AG08395 (cell line): ENCODE measurements at regions not wholly inside any gene's neighbourhood (a gene's known extent, or its start where the extent isn't known, plus 50 kb on each side); places are given as distances from the start of the nearest gene placed in this dataset.
"Not testable (repeated sequence)": the region's sequence is repeated elsewhere in the genome, so short reads cannot be mapped to it uniquely, and the experiment has no call there.

Source experiments
- DNase-seq: peaks from one replicate; pipeline ENCODE4 v3.0.0; 2012; ENCODE audit warnings: mixed read lengths, low spot score

GRCh38 chr2:180927030-180927686, 53.2 kb upstream of the UBE2E3 start:
- no peak for DNase-seq

- DNase-seq: no peak
Observed at GRCh38 chr2:180925700-180926099, 54.7 kb upstream of the UBE2E3 start.

GRCh38 chr2:180924063-180924462, 56.3 kb upstream of the UBE2E3 start:
- no peak for DNase-seq

- no peak for DNase-seq
Observed at GRCh38 chr2:180910831-180911665, 69.4 kb upstream of the UBE2E3 start.

- peak; percentile 37 for DNase-seq
Observed at GRCh38 chr2:180907731-180908130, 72.7 kb upstream of the UBE2E3 start.

GRCh38 chr2:180905461-180905860, 74.9 kb upstream of the UBE2E3 start:
- no peak for DNase-seq

- DNase-seq: no peak
Observed at GRCh38 chr2:180905002-180905401, 75.4 kb upstream of the UBE2E3 start.

GRCh38 chr2:180901331-180901730, 79.1 kb upstream of the UBE2E3 start:
- no peak for DNase-seq

- DNase-seq: no peak
Observed at GRCh38 chr2:180893752-180894151, 86.7 kb upstream of the UBE2E3 start.

- no peak for DNase-seq
Observed at GRCh38 chr2:180892091-180892490, 88.3 kb upstream of the UBE2E3 start.

GRCh38 chr2:180891360-180891759, 89.0 kb upstream of the UBE2E3 start:
- DNase-seq: no peak

GRCh38 chr2:180890781-180891180, 89.6 kb upstream of the UBE2E3 start:
- no peak for DNase-seq

- DNase-seq: no peak
Observed at GRCh38 chr2:180882959-180883358, 97.4 kb upstream of the UBE2E3 start.

- DNase-seq: no peak
Observed at GRCh38 chr2:180876506-180876905, 103.9 kb upstream of the UBE2E3 start.

GRCh38 chr2:180873219-180873618, 107.2 kb upstream of the UBE2E3 start:
- DNase-seq: no peak

- not testable (repeated sequence) for DNase-seq
Observed at GRCh38 chr2:180872781-180873180, 107.6 kb upstream of the UBE2E3 start.

GRCh38 chr2:180872255-180872654, 108.2 kb upstream of the UBE2E3 start:
- no peak for DNase-seq

GRCh38 chr2:180871649-180872048, 108.8 kb upstream of the UBE2E3 start:
- no peak for DNase-seq

GRCh38 chr2:180849851-180850250, 130.6 kb upstream of the UBE2E3 start:
- DNase-seq: no peak

- DNase-seq: no peak
Observed at GRCh38 chr2:180848393-180848792, 132.0 kb upstream of the UBE2E3 start.

GRCh38 chr2:180846756-180847472, 133.5 kb upstream of the UBE2E3 start:
- no peak for DNase-seq

GRCh38 chr2:180842461-180842860, 137.9 kb upstream of the UBE2E3 start:
- no peak for DNase-seq

- DNase-seq: no peak
Observed at GRCh38 chr2:180840641-180841040, 139.8 kb upstream of the UBE2E3 start.
